GM19397 (cell line): ENCODE measurements at regions not wholly inside any gene's neighbourhood (a gene's known extent, or its start where the extent isn't known, plus 50 kb on each side); places are given as distances from the start of the nearest gene placed in this dataset.
"Not testable (repeated sequence)": the region's sequence is repeated elsewhere in the genome, so short reads cannot be mapped to it uniquely, and the experiment has no call there.

Experiments used
- ATAC-seq: cut with Tn5 transposase; IDR thresholded peaks from one replicate; pipeline ENCODE4 v1.9.1; 2021; ENCODE audit warnings: mild to moderate bottlenecking, moderate library complexity; ENCODE audit not compliant: unreplicated experiment

DNA sequence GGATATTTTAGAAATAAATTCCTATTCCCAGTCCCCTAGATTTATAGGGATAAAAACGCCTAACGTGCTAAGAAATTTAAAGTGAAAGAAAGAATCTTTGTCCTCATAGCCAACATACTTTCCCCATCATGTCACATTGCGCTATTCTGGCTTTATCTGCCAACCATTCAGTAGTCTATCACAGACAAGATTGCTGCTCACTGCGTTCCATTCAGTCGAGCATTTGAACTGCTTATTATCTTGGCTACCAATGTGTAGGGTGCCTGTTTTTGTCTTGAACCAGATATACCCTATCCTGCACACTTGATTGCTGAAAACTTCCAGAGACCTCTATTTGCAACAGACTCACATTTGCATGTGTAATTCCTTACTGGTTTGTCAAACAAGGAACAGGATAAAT, 751.5 kb downstream of the EPHA7 start:
- no peak for ATAC-seq

GRCh38 chr6:92648364-92649086, 770.8 kb downstream of the EPHA7 start:
- ATAC-seq, result no peak

DNA sequence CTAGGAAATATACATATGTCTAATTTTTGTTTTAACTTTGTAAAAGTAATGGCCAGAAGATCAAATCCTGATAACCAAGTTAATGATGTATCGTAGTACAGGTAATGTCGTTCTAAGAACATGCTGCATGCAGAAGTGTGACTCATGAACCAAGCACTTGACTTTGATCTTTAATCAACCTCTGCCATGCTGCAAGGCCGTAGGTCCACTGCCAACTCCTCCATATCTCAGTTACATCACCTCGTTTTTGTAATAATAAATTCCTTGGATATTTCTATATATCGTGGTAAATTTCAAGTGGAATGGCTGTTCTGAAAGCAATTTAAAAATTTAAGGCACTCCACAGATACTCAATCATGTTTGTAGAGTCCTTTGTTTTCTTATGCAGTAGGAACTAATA, 771.7 kb downstream of the EPHA7 start:
- ATAC-seq, result no peak

- not testable (repeated sequence) for ATAC-seq
These were observed 775.1 kb downstream of the EPHA7 start for GRCh38 chr6:92644104-92644791.

- no peak for ATAC-seq
These were observed 783.7 kb downstream of the EPHA7 start for GRCh38 chr6:92635553-92636153.

DNA sequence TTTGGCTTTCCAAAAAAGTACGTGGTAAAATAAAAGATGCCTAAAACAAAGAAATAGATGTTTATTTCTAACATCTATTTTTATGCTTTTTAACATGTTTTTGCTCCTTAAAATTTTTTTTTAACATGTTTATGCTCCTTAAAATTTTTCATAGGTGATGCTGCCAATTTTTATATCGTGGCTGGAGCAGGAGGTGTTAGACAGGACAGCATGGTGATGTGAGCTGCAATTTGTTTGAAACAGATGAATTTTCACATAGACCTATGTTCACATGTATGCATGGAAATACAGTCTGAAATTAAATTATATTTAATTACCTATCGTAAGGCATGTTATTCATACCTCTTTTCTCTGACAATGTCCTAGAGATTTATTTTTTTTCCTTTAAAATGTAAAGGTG, 784.8 kb downstream of the EPHA7 start:
- ATAC-seq, result no peak

GRCh38 chr6:92623431-92623830, 795.9 kb downstream of the EPHA7 start:
- no peak for ATAC-seq

DNA sequence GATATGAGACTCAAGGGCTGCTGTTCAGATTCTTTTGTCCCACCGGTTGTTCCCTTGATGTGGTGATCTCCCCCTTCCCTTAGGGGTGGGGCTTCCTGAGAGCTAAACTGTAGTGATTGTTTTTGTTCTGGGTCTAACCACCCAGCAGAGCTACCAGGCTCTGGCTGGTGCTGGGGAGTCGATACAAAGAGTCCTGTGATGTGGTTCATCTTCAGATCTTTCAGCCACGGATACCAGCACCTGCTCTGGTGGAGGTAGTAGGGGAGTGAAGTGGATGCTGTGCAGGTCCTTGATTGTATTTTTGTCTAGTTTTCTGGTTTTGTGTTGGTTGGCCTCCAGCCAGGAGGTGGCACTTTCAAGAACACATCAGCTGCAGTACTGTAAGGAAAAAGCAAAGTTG, 801.6 kb downstream of the EPHA7 start:
- ATAC-seq, result no peak

DNA sequence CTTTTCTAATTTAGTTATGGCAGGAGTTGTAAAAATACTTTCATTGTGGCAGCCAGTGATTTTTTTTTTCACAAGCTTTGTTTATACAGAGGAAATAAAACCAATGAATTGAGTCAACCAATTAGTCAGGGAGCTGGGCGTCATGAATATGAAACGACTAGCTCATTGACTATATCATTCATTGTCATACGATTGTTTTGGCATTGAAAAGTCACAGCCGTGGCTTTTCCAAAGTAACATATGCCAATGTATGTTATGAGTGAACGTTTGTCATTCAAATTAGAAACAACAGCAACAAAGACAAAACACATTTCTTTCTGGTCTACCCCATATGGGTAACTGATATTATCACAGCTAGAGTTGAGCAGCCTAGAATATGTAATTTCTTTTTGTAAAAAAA, 810.6 kb downstream of the EPHA7 start:
- no peak for ATAC-seq

- ATAC-seq, result no peak
These were observed 826.2 kb downstream of the EPHA7 start for GRCh38 chr6:92593201-92593600.

DNA sequence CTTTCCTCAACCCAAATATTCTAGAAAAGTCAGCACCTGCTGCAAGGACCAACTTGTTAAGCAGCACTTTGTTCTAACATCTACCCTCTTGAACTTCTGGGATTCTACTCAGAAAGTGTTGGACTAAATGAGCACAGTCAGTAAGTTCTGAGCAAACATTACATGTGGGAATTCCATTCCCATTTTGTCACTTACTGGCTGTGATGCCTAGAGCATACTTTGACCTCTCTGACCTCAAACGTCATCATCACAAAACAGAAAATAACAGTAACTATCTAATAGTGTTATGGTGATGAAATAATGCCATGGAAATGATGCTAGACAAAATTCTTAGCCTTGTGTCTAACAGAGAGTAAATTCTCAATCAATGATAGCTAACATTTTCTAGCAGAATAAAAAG, 829.4 kb downstream of the EPHA7 start:
- no peak for ATAC-seq

- no peak for ATAC-seq
These were observed 831.2 kb downstream of the EPHA7 start for GRCh38 chr6:92588148-92588547.

DNA sequence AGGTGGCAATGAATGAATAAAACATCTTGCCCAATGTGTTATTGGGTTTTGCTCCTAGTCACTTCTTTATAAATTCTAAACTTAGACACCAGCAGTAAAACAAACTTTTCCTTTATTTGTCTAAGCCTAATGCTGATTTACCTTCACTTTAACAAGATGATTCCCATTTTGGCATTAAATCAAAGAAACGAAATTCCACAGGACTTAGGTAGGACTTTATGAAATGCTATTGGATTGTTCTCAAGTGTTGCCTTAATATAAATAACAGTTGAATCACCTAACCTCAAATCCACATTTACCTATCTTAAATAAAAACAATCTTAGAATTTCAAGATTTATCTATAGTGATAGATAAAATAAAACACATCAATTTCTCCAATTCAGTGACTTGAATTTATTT, 831.8 kb downstream of the EPHA7 start:
- no peak for ATAC-seq

GRCh38 chr6:92586236-92586977, 833.0 kb downstream of the EPHA7 start:
- no peak for ATAC-seq

DNA sequence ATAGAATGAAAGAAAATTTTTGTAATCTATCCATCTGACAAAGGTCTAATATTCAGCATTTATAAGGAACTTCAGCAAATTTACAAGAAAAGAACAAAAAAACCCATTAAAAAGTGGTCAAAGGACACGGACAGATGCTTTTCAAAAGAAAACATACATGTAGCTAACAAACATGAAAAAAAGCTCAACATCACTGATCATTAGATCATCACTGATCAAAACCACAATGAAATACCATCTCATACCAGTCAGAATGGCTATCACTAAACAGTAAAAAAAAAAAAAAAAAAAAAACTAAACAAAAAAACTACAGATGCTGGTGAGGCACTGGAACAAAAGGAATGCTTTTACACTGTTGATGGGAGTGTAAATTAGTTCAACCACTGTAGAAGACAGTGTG, 837.1 kb downstream of the EPHA7 start:
- ATAC-seq, result no peak

DNA sequence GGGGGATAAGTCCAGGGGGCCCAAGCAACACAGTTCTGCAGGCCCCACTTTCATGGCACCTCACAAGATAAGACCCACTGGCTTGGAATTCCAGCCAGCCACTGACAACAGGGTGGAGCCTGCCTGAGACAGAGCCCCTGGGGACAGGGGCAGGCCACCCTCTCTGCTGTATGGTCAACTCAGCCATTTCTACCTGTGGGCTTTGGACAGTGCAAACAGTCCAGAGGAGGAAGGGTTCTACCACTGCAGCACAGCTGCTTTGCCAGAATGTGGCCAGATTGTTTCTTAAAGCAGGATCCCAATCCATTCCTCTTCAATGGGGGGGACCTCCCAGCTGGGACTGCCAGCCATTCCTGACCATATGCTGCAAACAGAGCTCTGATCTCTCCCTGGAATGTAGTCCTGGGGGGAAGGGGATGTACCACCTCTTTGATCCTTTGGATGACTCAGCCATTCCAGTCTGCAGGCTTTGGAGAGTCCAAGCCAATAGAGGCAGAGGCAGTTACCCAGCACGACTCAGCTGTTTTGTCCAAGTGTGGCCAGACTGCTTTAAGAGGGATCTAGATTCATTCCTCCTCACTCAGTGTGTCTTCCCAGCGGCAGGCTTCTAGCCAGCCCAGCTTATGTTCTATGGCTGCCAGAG, 842.2 kb downstream of the EPHA7 start:
- ATAC-seq, result no peak

- no peak for ATAC-seq
These were observed 850.8 kb downstream of the EPHA7 start for GRCh38 chr6:92568541-92568940.

DNA sequence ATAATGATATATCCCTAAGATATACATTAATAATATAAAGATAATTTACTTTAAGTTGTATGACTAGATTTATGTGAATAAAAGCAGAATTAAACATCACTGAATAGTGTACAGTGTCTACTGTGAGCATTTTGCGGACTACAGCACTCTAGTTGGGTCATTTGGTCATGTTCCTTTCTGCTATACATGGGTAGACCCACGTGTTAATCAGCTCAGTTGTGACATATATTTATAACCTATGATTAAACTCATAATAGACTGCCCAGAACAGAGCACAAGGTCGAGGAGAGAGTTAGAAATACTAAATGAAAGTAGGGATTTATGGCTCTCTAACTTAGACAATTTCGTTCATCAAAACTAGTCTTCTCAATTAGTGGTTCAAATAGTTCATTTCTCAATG, 852.7 kb downstream of the EPHA7 start:
- ATAC-seq, result no peak

- no peak for ATAC-seq
These were observed 855.0 kb downstream of the EPHA7 start for GRCh38 chr6:92564376-92564775.

DNA sequence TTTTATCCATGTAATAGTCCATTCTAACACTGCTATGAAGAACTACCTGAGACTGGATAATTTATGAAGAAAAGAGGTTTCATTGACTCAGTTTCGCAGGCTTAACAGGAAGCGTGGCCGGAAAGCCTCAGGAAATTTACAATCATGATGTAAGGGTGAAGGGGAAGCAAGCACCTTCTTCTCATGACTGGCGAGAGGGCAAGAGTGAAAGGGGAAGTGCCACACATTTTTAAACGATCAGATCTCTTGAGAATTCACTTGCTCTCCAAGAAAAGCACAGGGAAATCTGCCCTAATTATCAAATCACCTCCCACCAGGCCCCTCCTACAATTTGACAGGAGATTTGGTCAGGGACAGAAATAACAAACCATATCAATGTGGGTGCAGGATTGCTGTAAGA, 859.7 kb downstream of the EPHA7 start:
- no peak for ATAC-seq

- ATAC-seq, result no peak
These were observed 860.4 kb downstream of the EPHA7 start for GRCh38 chr6:92559003-92559402.
